Stimulated activated CD4-positive, alpha-beta T cell treated with anti-CD3 and anti-CD28 coated beads, Interleukin-4, amount 100 ng/mL, for 4 hours (primary cell): ENCODE measurements at regions not wholly inside any gene's neighbourhood (a gene's known extent, or its start where the extent isn't known, plus 50 kb on each side); places are given as distances from the start of the nearest gene placed in this dataset.
"Not testable (repeated sequence)": the region's sequence is repeated elsewhere in the genome, so short reads cannot be mapped to it uniquely, and the experiment has no call there.

Experiments used
- DNase-seq, 2 experiments: peaks; one replicate each; pipeline ENCODE4 v3.0.0-alpha.2; 2020

- DNase-seq = no peak
Observed at GRCh38 chr3:35223632-35224394, 415.5 kb upstream of the ARPP21 start.

DNA sequence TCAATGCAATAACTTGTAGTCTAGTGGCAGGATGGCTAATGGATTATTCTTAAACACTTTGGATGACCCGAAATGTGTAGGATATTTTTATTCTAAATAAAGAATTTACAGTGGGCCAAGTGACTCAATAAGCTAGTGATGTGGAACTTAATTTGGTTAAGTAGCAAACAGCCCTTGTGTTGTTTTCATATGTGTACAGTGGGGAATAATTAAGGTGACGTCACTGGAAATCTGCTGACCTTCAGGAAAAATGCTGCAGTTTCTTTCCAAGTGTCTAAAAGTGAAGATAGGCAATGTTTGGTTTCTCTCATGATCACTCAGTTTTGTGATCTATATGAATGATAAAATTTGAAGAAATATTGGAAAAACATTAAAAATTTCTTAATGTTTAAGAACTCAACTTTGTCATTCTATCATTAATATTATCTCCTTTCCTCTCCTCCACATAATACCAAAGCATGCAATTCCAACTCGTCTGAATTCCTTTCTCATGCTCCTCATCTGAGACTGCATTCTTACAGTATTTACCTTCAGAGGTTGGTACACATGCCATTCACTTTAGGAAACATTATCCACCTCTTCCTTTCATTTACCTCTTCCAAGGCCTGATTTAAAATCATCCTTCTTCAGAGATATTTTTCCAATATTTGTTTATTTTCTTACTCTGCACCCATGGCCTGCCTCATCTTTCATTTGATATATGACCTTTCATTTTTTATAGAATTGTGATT is 414.6 kb upstream of the ARPP21 start:
- no peak for DNase-seq

DNA sequence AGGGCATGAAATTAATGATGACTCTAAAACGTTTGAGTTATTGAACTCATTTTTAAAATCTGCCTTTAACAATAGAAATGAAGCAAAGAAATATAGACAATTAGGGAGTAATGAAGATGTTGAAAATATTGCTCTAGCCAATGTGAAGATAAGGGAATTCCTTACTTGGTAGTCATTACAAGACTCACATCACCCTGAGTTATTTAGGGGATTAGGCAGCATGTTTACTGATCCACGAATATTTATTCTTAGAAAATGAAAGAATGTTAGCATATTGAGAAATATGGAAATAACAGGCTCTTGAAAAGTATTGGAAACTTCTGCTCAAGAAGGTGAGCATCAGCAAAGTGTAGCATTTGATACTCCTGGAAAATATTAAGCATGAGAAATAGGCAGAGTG is 398.1 kb upstream of the ARPP21 start:
- DNase-seq = no peak

GRCh38 chr3:35254917-35255316 is 384.4 kb upstream of the ARPP21 start:
- DNase-seq = no peak

DNA sequence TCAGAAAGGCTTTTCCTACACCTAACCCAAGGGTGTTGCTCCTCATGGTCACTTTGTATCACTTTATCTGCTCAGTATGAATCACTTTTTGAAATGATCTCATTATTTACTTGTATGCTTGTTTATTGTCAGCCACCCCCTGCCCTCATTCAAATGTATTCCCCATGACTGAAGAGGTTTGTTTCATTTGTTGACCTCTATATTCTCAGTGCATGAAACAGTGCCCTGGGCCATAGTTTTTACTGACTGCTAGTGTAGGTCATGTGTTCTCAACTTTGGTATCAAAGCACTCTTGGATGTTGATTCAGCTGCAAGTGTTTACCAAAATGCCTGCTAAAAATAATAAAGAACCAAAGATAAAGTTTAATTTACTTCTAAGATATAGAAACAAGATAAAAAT is 381.7 kb upstream of the ARPP21 start:
- DNase-seq = no peak

DNA sequence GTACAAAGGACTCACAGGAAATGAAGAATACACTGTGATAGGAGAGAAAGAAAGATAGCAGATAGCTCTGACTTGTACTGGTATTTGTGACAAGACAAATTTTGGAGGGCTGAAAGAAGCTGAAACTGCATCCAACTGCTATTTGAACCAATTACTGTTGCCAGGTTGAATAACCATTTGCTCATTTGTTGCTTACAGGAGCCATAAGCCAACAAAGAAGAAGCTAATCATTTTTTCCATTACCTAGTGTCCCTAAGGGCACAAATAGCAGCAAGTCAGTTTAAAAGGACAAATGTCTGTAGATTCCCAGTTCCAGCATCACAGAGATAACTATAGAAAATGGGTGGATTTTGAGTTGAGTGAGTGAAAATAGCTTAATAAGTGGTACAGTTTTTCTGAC is 376.9 kb upstream of the ARPP21 start:
- DNase-seq = no peak

DNA sequence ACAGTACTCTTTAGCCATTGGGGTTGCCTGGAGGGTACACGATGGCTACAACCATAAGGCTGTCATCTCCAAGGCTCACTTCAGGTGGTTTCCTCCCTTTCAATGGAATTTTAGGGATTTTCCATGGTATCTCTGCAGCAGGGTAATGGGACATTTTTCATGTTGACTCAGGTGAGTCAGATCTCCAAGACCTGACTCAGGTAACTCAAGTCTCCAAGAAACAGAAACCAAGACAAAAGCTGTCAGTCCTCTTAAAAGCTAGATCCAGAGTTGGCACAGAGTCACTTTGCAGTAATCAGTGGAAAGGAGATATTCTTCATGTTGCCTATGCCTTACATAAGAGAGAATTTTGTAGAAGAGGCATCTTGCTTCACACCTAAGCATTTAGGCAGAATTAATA is 375.8 kb upstream of the ARPP21 start:
- DNase-seq = no peak

GRCh38 chr3:35266065-35266464 is 373.3 kb upstream of the ARPP21 start:
- not testable (repeated sequence) for DNase-seq

DNA sequence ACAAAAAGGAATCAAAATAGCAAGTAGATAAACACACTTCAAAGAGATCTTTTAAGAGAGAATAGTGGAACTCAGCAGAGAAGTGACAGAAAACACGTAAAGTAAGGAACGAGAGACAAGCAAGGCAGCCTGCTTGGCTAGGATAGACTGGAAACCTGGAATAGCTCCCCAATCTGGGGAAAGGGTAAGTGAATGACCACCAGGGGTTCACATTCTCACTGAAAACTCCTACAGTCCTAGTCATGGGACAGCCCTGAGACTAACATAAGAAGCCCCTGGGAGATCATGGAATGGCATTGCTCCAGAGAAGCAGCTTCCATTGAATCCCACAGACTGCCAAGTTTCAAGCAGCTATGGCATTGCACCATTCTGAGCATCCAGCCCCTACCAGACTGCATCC is 363.6 kb upstream of the ARPP21 start:
- DNase-seq = no peak

DNA sequence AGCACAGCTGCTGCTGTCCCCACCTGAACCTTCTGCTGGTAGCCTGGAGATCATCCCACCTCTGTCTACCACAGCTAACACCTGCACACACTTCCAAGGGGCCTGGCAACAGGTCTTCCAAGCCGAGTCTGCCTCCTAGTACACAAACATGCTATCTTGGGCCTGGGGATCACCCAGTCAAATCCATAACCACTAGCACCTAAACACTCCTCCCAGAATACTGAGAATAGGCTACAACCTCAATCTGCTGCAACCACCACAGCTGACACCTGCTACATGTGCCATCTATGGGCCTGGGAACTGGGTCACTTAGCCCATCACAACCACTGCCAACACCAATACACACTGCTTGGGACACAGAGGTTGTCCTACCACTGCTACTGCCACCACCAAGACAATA is 362.8 kb upstream of the ARPP21 start:
- no peak for DNase-seq

DNA sequence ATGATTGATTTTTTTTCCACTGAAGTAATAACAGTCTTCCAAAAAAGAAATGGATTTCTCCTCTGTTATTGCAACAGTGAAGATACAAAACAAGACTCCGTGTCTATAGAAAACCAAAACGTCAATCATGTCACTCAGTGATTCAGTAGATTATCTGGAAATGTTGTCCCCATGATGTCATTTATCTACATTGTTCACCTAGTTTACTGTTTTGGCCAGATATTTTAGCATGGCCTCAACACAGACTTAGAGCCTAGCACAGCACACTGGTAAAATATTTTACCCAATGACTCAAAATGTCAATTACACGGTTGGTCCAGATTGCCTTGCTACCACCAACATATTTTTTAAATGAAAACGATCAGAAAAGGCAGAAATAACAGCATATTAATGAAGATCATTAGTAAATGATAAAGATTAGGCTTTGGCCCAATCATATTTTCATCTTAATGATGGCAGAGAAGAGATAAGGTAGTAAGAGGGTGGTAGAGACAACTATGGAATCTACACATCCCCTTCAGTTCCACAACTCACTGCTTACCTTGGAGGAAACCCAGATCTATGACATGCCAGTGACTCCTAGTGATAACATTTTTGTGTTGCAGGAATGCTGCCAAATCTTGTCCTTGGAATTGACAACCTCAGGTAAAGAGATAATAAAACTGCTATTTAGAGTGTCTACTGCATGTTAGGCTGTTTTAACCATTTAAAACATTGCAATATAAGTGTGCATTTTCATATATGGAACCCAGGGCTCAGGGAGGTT is 347.7 kb upstream of the ARPP21 start:
- no peak for DNase-seq

- DNase-seq = no peak
Observed at GRCh38 chr3:35292568-35292967, 346.8 kb upstream of the ARPP21 start.

DNA sequence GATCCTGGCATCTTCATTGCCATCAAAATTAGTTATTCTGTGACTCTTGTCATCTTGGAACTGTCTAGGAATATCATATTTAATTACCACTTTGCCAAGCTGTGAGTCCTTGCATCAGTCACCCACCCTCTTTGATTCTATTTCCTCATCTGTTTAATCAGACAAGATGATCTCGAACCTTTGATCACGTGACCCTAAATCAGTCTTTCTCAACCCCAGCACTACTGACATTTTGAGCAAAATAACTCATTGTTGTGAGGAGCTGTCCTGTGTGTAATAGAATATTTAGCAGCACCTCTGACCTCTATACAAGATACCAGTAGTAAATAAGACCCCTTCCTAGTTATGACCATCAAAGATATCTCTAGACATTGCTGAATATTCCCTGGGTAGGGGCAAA is 343.4 kb upstream of the ARPP21 start:
- no peak for DNase-seq

GRCh38 chr3:35296533-35296932 is 342.8 kb upstream of the ARPP21 start:
- no peak for DNase-seq

DNA sequence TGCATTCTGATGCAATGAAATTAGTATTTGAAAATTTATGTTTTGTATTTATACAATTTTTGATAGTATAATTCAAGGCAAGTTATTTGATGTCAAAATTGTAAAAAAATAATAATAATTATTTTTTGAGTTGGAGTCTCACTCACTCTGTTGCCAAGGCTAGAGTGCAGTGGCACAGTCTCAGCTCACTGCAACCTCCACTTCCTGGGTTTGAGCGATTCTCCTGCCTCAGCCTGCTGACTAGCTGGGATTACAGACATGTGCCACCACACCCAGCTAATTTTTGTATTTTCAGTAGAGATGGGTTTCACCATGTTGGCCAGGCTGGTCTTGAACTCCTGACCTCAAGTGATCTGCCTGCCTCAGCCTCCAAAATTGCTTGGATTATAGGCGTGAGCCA is 342.4 kb upstream of the ARPP21 start:
- not testable (repeated sequence) for DNase-seq

DNA sequence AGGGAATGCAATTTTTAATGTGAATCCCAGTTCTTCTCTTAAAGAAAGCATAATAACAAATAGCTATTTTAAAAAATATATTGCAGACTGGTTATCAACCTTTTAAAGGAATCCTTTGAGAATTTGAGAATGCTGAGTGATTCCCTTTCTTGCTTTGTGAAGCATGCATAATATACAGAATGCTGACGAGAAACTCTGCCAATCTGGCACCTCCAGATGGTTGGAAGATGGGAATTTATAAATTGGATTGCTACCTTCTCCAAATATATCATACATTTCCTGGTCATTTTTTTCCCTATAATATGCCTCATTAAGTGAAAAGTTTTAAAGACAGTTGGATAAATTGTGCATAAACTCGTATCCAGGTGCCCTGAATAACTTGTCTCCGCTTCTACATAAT is 333.9 kb upstream of the ARPP21 start:
- DNase-seq = no peak

DNA sequence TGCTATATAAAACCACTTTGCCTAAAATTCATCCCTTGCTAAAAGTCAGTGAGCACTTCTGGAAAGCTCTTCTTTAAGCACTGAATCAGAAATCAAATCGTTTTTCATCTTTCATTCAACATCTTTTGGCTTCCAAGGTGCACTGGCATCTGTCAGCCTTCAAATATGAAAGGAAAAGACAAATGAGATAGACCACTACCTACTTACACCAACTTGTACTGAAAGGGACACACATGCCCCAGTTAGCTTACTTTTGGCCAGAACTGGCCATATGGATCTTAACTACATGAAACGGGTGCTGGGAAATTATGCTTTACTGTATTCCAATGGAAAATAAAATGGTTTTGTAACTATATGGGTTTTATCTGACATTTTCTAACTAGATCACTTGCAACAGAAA is 332.0 kb upstream of the ARPP21 start:
- no peak for DNase-seq

DNA sequence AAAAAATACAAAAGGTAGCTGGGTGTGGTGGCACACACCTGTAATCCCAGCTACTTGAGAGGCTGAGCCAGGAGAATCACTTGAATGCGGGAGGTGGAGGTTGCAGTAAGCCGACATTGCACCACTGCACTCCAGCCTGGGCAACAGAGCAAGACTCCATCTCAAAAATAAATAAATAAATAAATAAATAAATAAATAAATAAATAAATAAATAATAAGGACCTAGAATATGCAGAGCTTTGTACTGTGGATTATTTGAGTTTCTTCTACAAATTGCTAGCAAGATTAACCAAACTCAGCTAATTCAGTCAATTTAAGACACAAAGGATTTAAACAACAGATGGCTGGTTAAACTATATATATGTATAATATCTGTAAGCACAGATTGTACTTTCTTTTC is 322.5 kb upstream of the ARPP21 start:
- DNase-seq = not testable (repeated sequence)

DNA sequence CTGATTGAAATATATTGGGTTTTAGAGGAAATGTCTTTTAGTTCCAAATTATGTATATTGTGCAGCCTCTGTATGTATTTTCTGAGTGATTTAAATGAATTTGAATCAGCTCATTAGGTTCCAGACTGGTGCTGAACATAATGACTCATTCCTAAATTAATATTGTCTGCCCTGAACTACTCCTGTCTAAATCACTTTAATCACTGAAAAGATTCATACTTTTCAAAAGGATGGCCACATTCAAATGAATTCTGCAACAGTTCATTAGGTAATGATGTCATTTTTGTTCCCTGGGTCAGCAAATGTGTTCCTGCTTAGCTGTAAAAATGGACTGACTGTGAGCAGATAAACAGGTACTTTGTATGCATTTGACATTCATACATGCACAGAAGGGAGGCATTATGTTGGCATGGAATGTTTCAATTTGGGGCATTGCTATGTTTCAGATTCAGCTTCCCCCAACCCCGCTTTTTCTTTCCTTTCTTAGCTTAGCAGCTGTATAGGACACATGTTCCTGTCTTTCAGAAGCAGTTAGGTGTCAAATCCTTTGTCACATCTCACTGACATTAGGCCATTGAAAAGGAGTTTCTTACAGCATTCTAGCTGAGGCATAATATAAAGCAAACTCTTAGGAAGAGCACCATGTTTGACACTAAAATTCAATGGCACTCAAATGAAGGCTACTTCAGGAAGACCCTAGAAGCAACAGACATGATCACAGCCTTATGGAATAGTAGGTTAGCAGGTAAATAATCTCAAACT is 318.5 kb upstream of the ARPP21 start:
- DNase-seq = no peak

DNA sequence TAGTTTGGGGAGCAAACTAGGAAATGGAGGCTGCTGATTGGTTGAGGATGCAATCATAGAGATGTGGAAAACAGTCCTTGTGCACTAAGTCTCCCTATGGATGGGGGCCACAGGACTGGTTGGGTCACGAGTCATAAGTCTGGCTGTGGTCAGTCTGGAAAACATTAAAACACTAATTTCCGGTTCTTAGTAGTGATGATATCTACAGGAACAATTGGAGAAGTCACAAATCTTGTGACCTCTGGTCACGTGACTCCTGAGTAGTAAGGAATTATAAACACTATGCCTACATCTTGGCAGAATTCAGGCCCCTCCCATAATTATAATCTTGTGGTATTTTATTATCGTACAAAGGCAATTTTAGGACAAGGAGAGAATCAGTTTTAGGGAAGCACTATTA is 317.3 kb upstream of the ARPP21 start:
- no peak for DNase-seq

- no peak for DNase-seq
Observed at GRCh38 chr3:35335703-35336102, 303.6 kb upstream of the ARPP21 start.

DNA sequence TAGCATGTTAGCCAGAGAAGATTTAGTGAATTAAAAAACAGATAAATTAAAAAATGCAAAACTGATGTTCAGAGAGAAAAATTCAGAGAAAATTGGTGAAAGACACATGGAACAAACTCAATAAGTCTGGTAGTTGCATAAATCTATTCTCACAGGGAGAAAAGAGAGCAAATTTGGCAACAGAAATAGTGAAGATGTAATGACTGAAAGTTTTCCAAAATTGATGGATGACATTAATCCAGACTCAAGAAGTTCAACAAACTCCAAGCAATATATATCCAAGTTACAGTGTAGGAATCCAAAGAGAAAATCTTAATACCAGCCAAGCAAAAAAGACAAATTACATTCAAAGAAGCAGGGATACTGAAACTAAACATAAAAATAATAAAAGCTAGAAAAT is 302.7 kb upstream of the ARPP21 start:
- no peak for DNase-seq

DNA sequence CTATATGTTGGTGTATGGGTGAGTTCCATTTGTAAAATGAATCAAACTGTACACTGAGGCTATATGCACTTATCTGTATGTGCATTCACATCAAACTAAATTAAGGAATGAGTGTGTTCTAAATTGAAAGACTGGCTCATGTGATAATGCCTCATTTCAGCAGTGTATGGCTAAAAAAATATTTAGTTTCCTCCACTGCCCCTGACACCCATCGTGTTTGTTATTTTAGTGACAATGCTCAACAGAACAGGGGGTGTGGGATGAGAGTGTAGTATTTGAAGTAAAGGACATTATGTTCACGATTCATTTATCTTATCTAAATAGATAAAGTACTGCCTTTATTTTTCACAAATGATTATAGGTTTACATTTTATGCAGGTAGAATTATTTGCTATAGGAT is 301.1 kb upstream of the ARPP21 start:
- DNase-seq = no peak
